Uterus (tissue), 3 donors: ENCODE measurements at regions not wholly inside any gene's neighbourhood (a gene's known extent, or its start where the extent isn't known, plus 50 kb on each side); places are given as distances from the start of the nearest gene placed in this dataset.

Experiments
- DNase-seq, 2 donors: peaks; one replicate each; pipeline ENCODE4 v3.0.0-alpha.2; 2019 to 2020
- H3K27ac ChIP-seq, 2 donors: fragments of 200-600 bp; sonication (generic); 1 replicate in 1 of 2; 2 replicates in 1 of 2; pipeline ENCODE4 v1.5.1; 2016 to 2018
- H3K27me3 ChIP-seq, 2 donors: fragments of 200-600 bp; sonication (generic); one replicate each; pipeline ENCODE4 v1.5.1; 2018 to 2019; ENCODE audit warnings: control low read depth in 1 of 2
- H3K36me3 ChIP-seq, 2 donors: fragments of 200-600 bp; sonication (generic); one replicate each; pipeline ENCODE4 v1.5.1; 2019; ENCODE audit warnings: control low read depth in 1 of 2
- H3K4me1 ChIP-seq, 2 donors: fragments of 200-600 bp; sonication (generic); one replicate each; pipeline ENCODE4 v1.5.1; 2018 to 2019; ENCODE audit warnings: control low read depth in 1 of 2
- H3K4me3 ChIP-seq, 2 donors: fragments of 200-600 bp; sonication (generic); 1 replicate in 1 of 2; 2 replicates in 1 of 2; pipeline ENCODE4 v1.5.1; 2018 to 2019; ENCODE audit warnings: mild to moderate bottlenecking in 1 of 2
- H3K9me3 ChIP-seq, 2 donors: fragments of 200-600 bp; sonication (generic); one replicate each; pipeline ENCODE4 v1.5.1; 2019; ENCODE audit warnings: control low read depth in 1 of 2
- POLR2A ChIP-seq, 2 donors: fragments of 450-650 bp; IDR thresholded peaks; one replicate each; pipeline ENCODE4 v1.6.1; 2016; ENCODE audit warnings: antibody characterized with exemption in 2 of 2, mild to moderate bottlenecking in 1 of 2, moderate library complexity in 1 of 2
- intact Hi-C: fragments of 100-400 bp; cut with DNase I; formaldehyde crosslinking; loops from one replicate; pipeline ENCODE4 v1.15.1; 2023; ENCODE audit warnings: low total_unique reads
- TF ChIP-seq, protein P1 (sequence below), 4 experiments: fragments of 200-600 bp in 2 of 4; fragments of 450-650 bp in 2 of 4; sonication (generic) in 2 of 4; IDR thresholded peaks; one replicate each; pipeline ENCODE4 v1.5.1; 2016 to 2019; ENCODE audit warnings: antibody characterized with exemption in 4 of 4, mild to moderate bottlenecking in 2 of 4, moderate library complexity in 1 of 4
- donor health status: DM: yes; HTN: yes; CAD: no.

GRCh38 chr2:39913648-39914461, 134.8 kb upstream of the THUMPD2 start:
- intact Hi-C loops: no loop called here
- Histone ChIP-seq H3K9me3 (no peaks in the 10 kb centered on the region), H3K27me3 (no peaks in the 10 kb centered on the region), H3K36me3 (no peaks in the 10 kb centered on the region), H3K4me3 (no peak overlapping the region), H3K4me1 (no peaks in the 10 kb centered on the region), H3K27ac (no peak overlapping the region)
- DNase-seq: no peak
- TF ChIP-seq POLR2A (IDR thresholded peaks at IDR 0.05): no peak
- TF ChIP-seq, protein P1, sequence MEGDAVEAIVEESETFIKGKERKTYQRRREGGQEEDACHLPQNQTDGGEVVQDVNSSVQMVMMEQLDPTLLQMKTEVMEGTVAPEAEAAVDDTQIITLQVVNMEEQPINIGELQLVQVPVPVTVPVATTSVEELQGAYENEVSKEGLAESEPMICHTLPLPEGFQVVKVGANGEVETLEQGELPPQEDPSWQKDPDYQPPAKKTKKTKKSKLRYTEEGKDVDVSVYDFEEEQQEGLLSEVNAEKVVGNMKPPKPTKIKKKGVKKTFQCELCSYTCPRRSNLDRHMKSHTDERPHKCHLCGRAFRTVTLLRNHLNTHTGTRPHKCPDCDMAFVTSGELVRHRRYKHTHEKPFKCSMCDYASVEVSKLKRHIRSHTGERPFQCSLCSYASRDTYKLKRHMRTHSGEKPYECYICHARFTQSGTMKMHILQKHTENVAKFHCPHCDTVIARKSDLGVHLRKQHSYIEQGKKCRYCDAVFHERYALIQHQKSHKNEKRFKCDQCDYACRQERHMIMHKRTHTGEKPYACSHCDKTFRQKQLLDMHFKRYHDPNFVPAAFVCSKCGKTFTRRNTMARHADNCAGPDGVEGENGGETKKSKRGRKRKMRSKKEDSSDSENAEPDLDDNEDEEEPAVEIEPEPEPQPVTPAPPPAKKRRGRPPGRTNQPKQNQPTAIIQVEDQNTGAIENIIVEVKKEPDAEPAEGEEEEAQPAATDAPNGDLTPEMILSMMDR (IDR thresholded peaks at IDR 0.05): peak; percentile 73 to 84 (median 79)

- TF ChIP-seq, protein P1 (IDR thresholded peaks at IDR 0.05): no peak
- Histone ChIP-seq H3K9me3 (no peaks in the 10 kb centered on the region), H3K4me3 (no peak overlapping the region), H3K4me1 (no peaks in the 10 kb centered on the region), H3K27me3 (no peaks in the 10 kb centered on the region), H3K36me3 (no peaks in the 10 kb centered on the region), H3K27ac (no peak overlapping the region)
- no peak for DNase-seq
- intact Hi-C loops: no loop called here
Measured at GRCh38 chr2:39902103-39902502, 123.0 kb upstream of the THUMPD2 start.

DNA sequence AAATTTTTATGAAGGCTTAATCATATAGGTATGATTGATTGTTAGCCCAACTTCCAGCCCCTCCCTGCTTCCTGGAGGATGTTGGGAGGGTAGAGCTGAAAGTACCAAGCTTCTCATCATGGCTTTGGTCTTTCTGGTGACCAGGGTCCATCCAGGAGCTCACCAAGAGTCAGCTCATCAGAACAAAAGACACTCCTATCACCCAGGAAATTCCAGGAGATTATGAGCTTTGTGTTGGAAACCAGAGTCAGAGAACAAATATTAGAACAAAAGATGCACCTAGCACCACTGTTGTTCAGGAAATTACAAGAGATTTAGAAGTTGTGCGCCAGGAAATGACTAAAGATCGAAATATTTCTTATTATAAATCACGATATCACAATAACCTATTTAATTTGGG, 119.9 kb upstream of the THUMPD2 start:
- Histone ChIP-seq H3K9me3 (no peaks in the 10 kb centered on the region), H3K27me3 (no peaks in the 10 kb centered on the region), H3K4me1 (no peaks in the 10 kb centered on the region), H3K4me3 (no peak overlapping the region), H3K27ac (no peak overlapping the region), H3K36me3 (no peaks in the 10 kb centered on the region)
- DNase-seq: no peak
- intact Hi-C loops: no loop called here
- no peak for TF ChIP-seq POLR2A (IDR thresholded peaks at IDR 0.05)
- TF ChIP-seq, protein P1 (IDR thresholded peaks at IDR 0.05): no peak

DNA sequence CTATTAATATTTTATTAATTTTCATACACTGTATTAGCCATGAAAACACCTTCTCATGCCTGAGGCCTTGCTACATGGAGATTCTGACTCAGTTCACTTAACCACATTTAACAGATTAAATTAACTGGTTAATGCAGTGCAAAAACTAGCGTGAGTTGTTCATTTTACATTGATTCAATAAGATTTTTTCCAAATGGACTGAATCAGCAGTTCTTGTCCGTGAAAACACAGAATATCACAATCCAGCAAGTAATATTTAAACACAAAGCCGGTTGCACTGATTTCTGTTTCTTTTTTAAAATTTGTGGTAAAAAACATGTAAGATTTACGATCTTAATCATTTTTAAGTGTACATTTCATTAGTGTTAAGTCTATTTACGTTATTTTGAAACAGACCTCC, 118.2 kb upstream of the THUMPD2 start:
- Histone ChIP-seq H3K27me3 (no peaks in the 10 kb centered on the region), H3K4me3 (no peak overlapping the region), H3K4me1 (no peaks in the 10 kb centered on the region), H3K9me3 (no peaks in the 10 kb centered on the region), H3K36me3 (no peaks in the 10 kb centered on the region), H3K27ac (no peak overlapping the region)
- intact Hi-C loops: no loop called here
- no peak for TF ChIP-seq POLR2A (IDR thresholded peaks at IDR 0.05)
- TF ChIP-seq, protein P1 (IDR thresholded peaks at IDR 0.05): no peak
- no peak for DNase-seq

DNA sequence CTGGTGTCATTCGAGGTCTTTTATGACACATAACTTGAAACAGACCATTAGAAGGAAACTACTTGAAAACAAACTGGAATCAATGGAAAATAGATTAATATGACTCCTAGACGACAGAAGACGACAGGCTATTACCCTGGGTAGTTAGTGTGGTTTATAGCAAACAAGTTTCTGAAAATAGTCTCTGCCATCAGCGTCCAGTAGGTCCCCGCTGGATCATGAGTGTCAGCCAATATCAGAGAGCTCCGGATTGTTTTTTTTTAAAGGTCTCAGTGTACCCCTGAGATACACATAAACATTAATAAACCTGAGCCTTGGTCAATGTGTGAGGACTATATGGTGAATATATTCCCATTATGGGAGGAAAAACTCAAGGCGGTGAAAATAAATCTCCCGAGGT, 115.0 kb upstream of the THUMPD2 start:
- no peak overlapping the region for H3K4me3 ChIP-seq
- H3K4me1 ChIP-seq: no peaks in the 10 kb centered on the region
- no peaks in the 10 kb centered on the region for H3K9me3 ChIP-seq
- H3K27me3 ChIP-seq: no peaks in the 10 kb centered on the region
- no peaks in the 10 kb centered on the region for H3K36me3 ChIP-seq
- TF ChIP-seq, protein P1 (IDR thresholded peaks at IDR 0.05): no peak
- TF ChIP-seq POLR2A (IDR thresholded peaks at IDR 0.05): no peak
- DNase-seq: no peak
- no peak overlapping the region for H3K27ac ChIP-seq
- intact Hi-C loops: no loop called here
